Uterus (tissue), 2 donors: ENCODE measurements at regions not wholly inside any gene's neighbourhood (a gene's known extent, or its start where the extent isn't known, plus 50 kb on each side); places are given as distances from the start of the nearest gene placed in this dataset.

ENCODE experiments used
- CTCF ChIP-seq, 4 experiments: fragments of 200-600 bp in 2 of 4; fragments of 450-650 bp in 2 of 4; sonication (generic) in 2 of 4; IDR thresholded peaks; one replicate each; pipeline ENCODE4 v1.5.1; 2016 to 2019; ENCODE audit warnings: antibody characterized with exemption in 4 of 4, mild to moderate bottlenecking in 2 of 4, moderate library complexity in 1 of 4
- POLR2A ChIP-seq, 2 donors: fragments of 450-650 bp; IDR thresholded peaks; one replicate each; pipeline ENCODE4 v1.6.1; 2016; ENCODE audit warnings: antibody characterized with exemption in 2 of 2, mild to moderate bottlenecking in 1 of 2, moderate library complexity in 1 of 2

- TF ChIP-seq CTCF (IDR thresholded peaks at IDR 0.05) (no peak), POLR2A (IDR thresholded peaks at IDR 0.05) (no peak)
These were observed 1064.9 kb downstream of the NXPH1 start for GRCh38 chr7:9498303-9498702.
